K562 (cell line): ENCODE measurements at regions not wholly inside any gene's neighbourhood (a gene's known extent, or its start where the extent isn't known, plus 50 kb on each side); places are given as distances from the start of the nearest gene placed in this dataset.

Experiments
- ATAC-seq: fragments of 200-7000 bp; cut with Tn5 transposase; 3 replicates; pipeline ENCODE4 v1.9.1; 2020; ENCODE audit warnings: moderate library complexity
- BruUV-seq: library from RNA; stranded (reverse); fragments of 400-500 nt; replicated peaks from 2 replicates; lab custom pipeline; 2021; lab: Mats Ljungman, UMichigan
- CTCF ChIA-PET: fragments of 300-600 bp; formaldehyde crosslinking; extraction: SDS; loops from one replicate; lab custom pipeline; 2021; ENCODE audit warnings: low intra/inter-chr PET ratio; lab: Yijun Ruan, JAX
- POLR2A ChIA-PET: fragments of 300-600, 350-650 bp; sonication (Branson Sonifier 250); formaldehyde crosslinking; extraction: SDS; loops from one replicate; lab custom pipeline; 2021; ENCODE audit warnings: antibody characterized with exemption, inconsistent platforms; lab: Yijun Ruan, JAX
- DNase-seq, 4 experiments: peaks; one replicate each; pipeline versions ENCODE4 v3.0.0 to v3.0.0-alpha.2; 2011 to 2018; ENCODE audit warnings: low spot score in 3 of 4, mixed read lengths in 3 of 4; ENCODE audit errors: extremely low read depth in 1 of 4
- FAIRE-seq: peaks from 2 replicates; lab custom pipeline; 2011; peaks lifted over from hg19 to GRCh38; lab: Jason Lieb, UNC
- H2AFZ ChIP-seq: 2 replicates; pipeline ENCODE4 v1.6.0; 2011; ENCODE audit warnings: low read depth, low read length, control low read depth, inconsistent platforms
- H3K27ac ChIP-seq: fragments of 200-600 bp; 3 replicates; pipeline ENCODE4 v1.8.0; 2011; ENCODE audit warnings: low read depth, mild to moderate bottlenecking, control low read depth, inconsistent platforms, low read length, moderate library complexity, mixed read lengths; ENCODE audit errors: extremely low read depth
- H3K27me3 ChIP-seq, 2 experiments: fragments of 300-600 bp in 1 of 2; 2 replicates in 1 of 2; 3 replicates in 1 of 2; pipeline versions ENCODE4 v1.6.0 to v1.8.0; 2011; ENCODE audit warnings: inconsistent platforms in 2 of 2, low read length in 2 of 2, mild to moderate bottlenecking in 1 of 2, mixed read lengths in 1 of 2, moderate library complexity in 1 of 2; ENCODE audit not compliant: control insufficient read depth in 2 of 2, insufficient read depth in 2 of 2
- H3K36me3 ChIP-seq: fragments of 300-600 bp; 3 replicates; pipeline ENCODE4 v1.8.0; 2011; ENCODE audit warnings: mild to moderate bottlenecking, low read length, inconsistent platforms; ENCODE audit not compliant: control insufficient read depth, insufficient read depth
- H3K4me1 ChIP-seq, 2 experiments: fragments of 200-600 bp in 1 of 2; replicated peaks in 1 of 2; 2 replicates in 1 of 2; 3 replicates in 1 of 2; pipeline versions ENCODE4 v1.5.1 to v1.8.0; 2011; ENCODE audit warnings: inconsistent platforms in 2 of 2, low read length in 2 of 2, mild to moderate bottlenecking in 1 of 2, mixed read lengths in 1 of 2, moderate library complexity in 1 of 2; ENCODE audit not compliant: control insufficient read depth in 2 of 2, insufficient read depth in 2 of 2
- H3K4me2 ChIP-seq: 2 replicates; pipeline ENCODE4 v1.6.1; 2011; ENCODE audit warnings: low read length, control low read depth, inconsistent platforms, mixed read lengths; ENCODE audit not compliant: insufficient read depth
- H3K4me3 ChIP-seq: fragments of 200-600 bp; sonication (generic), shearing (Covaris generic); 2 replicates; pipeline ENCODE4 v1.5.1; 2016; ENCODE audit warnings: control low read depth, inconsistent platforms
- H3K79me2 ChIP-seq: fragments of 200-600 bp; 3 replicates; pipeline ENCODE4 v1.8.0; 2011; ENCODE audit warnings: low read length, inconsistent platforms; ENCODE audit not compliant: control insufficient read depth, insufficient read depth
- H3K9ac ChIP-seq, 2 experiments: 2 replicates each; pipeline versions ENCODE4 v1.6.0 to v1.6.1; 2011; ENCODE audit warnings: low read depth in 2 of 2, low read length in 2 of 2, control low read depth in 1 of 2, inconsistent platforms in 1 of 2, mild to moderate bottlenecking in 1 of 2, mixed read lengths in 1 of 2; ENCODE audit not compliant: insufficient read depth in 1 of 2
- H3K9me1 ChIP-seq: one replicate; pipeline ENCODE4 v1.6.0; 2011; ENCODE audit warnings: inconsistent platforms, mild to moderate bottlenecking, low read length, moderate library complexity; ENCODE audit not compliant: control insufficient read depth, insufficient read depth
- H3K9me3 ChIP-seq: replicated peaks from 2 replicates; pipeline ENCODE4 v1.5.1; 2011; ENCODE audit warnings: low read depth, low read length, inconsistent platforms; ENCODE audit not compliant: control insufficient read depth, insufficient read depth
- H4K20me1 ChIP-seq: replicated peaks from 2 replicates; pipeline ENCODE4 v1.6.1; 2011; ENCODE audit warnings: low read length, inconsistent platforms, mixed read lengths; ENCODE audit not compliant: control insufficient read depth, insufficient read depth
- DPF2 ChIP-seq: fragments of 450-650 bp; IDR thresholded peaks from 2 replicates; pipeline ENCODE4 v1.6.1; 2016
- HDAC2 ChIP-seq: fragments of 450-650 bp; IDR thresholded peaks from 2 replicates; pipeline ENCODE4 v1.6.1; 2016; ENCODE audit warnings: mild to moderate bottlenecking
- MCM7 ChIP-seq, 2 experiments: fragments of 450-650 bp; IDR thresholded peaks; 2 replicates each; pipeline ENCODE4 v1.6.1; 2016 to 2018
- SRSF3 ChIP-seq: fragments of 200-400 bp; formaldehyde crosslinking; IDR thresholded peaks from 2 replicates; pipeline ENCODE4 v1.6.1; 2016; ENCODE audit warnings: mild to moderate bottlenecking, low read length, moderate library complexity; ENCODE audit not compliant: insufficient read depth
- TAF9B ChIP-seq: fragments of 450-650 bp; IDR thresholded peaks from 2 replicates; pipeline ENCODE4 v1.6.1; 2018; ENCODE audit warnings: mild to moderate bottlenecking; ENCODE audit not compliant: partially characterized antibody
- TAL1 ChIP-seq: fragments of 450-650 bp; IDR thresholded peaks from 2 replicates; pipeline ENCODE4 v1.6.1; 2016; ENCODE audit warnings: mild to moderate bottlenecking
- ZC3H8 ChIP-seq: fragments of 450-650 bp; IDR thresholded peaks from 2 replicates; pipeline ENCODE4 v1.6.1; 2017
- WGBS: fragments of 100-300 bp; shearing (Covaris generic); methylation state at CpG from one replicate; pipeline ENCODE4 v1.1.6; 2016; ENCODE audit warnings: low coverage, mixed read lengths; ENCODE audit not compliant: insufficient coverage; ENCODE audit errors: missing lambda C conversion rate; 5-methylcytosine and 5-hydroxymethylcytosine counted together
- in situ Hi-C: fragments of 300-500 bp; cut with MboI; formaldehyde crosslinking; loops from 4 replicates; pipeline ENCODE4 v1.15.0; 2018; ENCODE audit warnings: inconsistent platforms, mixed read lengths
- intact Hi-C: fragments of 100-400 bp; cut with micrococcal nuclease; formaldehyde crosslinking; loops from 2 replicates; pipeline ENCODE4 v1.14.2; 2022
- TF ChIP-seq, protein P1 (sequence below), 2 experiments: fragments of 450-650 bp; formaldehyde crosslinking in 1 of 2; IDR thresholded peaks; 2 replicates each; pipeline versions ENCODE4 v1.4.0 to v1.6.1; 2014 to 2020; ENCODE audit warnings: mild to moderate bottlenecking in 2 of 2, borderline replicate concordance in 1 of 2, low read depth in 1 of 2

- ChIA-PET CTCF (no interaction called here), POLR2A (no interaction called here)
- Histone ChIP-seq H3K27me3 (no peaks in the 10 kb centered on the region), H3K9me1 (no peaks in the 10 kb centered on the region), H3K27ac (no peak overlapping the region), H3K4me3 (no peak overlapping the region), H3K9ac (no peak overlapping the region), H3K9me3 (no peaks in the 10 kb centered on the region; the same call in 1 of the 2 replicates), H3K4me2 (no peak overlapping the region), H3K4me1 (no peaks in the 10 kb centered on the region), H3K79me2 (no peaks in the 10 kb centered on the region), H3K36me3 (no peaks in the 10 kb centered on the region), H2AFZ (no peak overlapping the region), H4K20me1 (no peaks in the 10 kb centered on the region)
- BruUV-seq = no TSS peak
- ATAC-seq = no peak
- FAIRE-seq = no peak
- no peak for DNase-seq
- intact Hi-C loops (no loop called here), in situ Hi-C loops (no loop called here)
- no peak for TF ChIP-seq TAF9B
- no peak for TF ChIP-seq HDAC2
- TF ChIP-seq, protein P1, sequence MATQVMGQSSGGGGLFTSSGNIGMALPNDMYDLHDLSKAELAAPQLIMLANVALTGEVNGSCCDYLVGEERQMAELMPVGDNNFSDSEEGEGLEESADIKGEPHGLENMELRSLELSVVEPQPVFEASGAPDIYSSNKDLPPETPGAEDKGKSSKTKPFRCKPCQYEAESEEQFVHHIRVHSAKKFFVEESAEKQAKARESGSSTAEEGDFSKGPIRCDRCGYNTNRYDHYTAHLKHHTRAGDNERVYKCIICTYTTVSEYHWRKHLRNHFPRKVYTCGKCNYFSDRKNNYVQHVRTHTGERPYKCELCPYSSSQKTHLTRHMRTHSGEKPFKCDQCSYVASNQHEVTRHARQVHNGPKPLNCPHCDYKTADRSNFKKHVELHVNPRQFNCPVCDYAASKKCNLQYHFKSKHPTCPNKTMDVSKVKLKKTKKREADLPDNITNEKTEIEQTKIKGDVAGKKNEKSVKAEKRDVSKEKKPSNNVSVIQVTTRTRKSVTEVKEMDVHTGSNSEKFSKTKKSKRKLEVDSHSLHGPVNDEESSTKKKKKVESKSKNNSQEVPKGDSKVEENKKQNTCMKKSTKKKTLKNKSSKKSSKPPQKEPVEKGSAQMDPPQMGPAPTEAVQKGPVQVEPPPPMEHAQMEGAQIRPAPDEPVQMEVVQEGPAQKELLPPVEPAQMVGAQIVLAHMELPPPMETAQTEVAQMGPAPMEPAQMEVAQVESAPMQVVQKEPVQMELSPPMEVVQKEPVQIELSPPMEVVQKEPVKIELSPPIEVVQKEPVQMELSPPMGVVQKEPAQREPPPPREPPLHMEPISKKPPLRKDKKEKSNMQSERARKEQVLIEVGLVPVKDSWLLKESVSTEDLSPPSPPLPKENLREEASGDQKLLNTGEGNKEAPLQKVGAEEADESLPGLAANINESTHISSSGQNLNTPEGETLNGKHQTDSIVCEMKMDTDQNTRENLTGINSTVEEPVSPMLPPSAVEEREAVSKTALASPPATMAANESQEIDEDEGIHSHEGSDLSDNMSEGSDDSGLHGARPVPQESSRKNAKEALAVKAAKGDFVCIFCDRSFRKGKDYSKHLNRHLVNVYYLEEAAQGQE (IDR thresholded peaks at IDR 0.05; ENCODE audit: borderline replicate concordance) = no peak
- TF ChIP-seq, protein P1 (CRISPR knock-in tag; IDR thresholded peaks at IDR 0.05; ENCODE audit: low read depth) = no peak
- no peak for TF ChIP-seq TAL1
- no peak for TF ChIP-seq MCM7 (IDR thresholded peaks at IDR 0.05)
- no peak for TF ChIP-seq ZC3H8
- no peak for TF ChIP-seq DPF2
- TF ChIP-seq SRSF3 = no peak
- 0% methylated on average over 1 of the region's 1 CpG for WGBS
These were observed 86.7 kb upstream of the GNAI1 start for GRCh38 chr7:80047856-80048459.
